Activated T-helper 17 cell treated with anti-CD3 and anti-CD28 coated beads, Interleukin-2, amount 50 U/mL, for 72 hours (primary cell): ENCODE measurements at regions not wholly inside any gene's neighbourhood (a gene's known extent, or its start where the extent isn't known, plus 50 kb on each side); places are given as distances from the start of the nearest gene placed in this dataset.
A peak's percentile ranks its signal among the peaks of the same experiment; 100 is the strongest.

ENCODE experiments used
- ATAC-seq: fragments of 150-1000 bp; cut with Tn5 transposase; replicated peaks from 2 replicates; pipeline ENCODE4 v1.10.0; 2021; ENCODE audit warnings: mild to moderate bottlenecking, moderate library complexity
- H3K27ac Mint-ChIP-seq: one replicate; pipeline ENCODE4 v1.8.0; 2022; ENCODE audit warnings: mixed read lengths
- H3K27me3 Mint-ChIP-seq: one replicate; pipeline ENCODE4 v1.8.0; 2022; ENCODE audit warnings: mixed read lengths
- H3K36me3 Mint-ChIP-seq: one replicate; pipeline ENCODE4 v1.8.0; 2022; ENCODE audit warnings: low read depth, mild to moderate bottlenecking, mixed read lengths
- H3K4me1 Mint-ChIP-seq: one replicate; pipeline ENCODE4 v1.8.0; 2022; ENCODE audit warnings: mixed read lengths
- H3K4me3 Mint-ChIP-seq: one replicate; pipeline ENCODE4 v1.8.0; 2022; ENCODE audit warnings: mild to moderate bottlenecking, mixed read lengths
- H3K9me3 Mint-ChIP-seq: one replicate; pipeline ENCODE4 v1.8.0; 2022; ENCODE audit warnings: mixed read lengths

DNA sequence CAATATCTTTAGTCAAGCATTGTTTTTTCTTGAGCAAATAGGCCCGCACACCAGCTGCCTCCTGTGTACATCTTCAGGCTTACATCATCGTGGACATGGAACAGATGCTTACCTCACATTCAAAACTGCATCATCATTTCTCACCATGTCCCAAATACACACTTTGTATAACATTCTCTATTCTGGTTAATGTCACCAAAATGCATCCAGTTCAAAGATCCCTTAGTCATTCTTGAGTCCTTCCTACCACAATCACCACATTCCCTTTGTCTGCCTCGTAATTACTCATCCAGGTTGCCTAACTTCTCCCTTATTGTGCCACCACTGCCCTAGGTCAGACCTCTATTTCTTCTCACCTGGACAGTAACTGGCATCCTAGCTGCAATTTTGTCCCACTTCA is 373.7 kb upstream of the GALNT5 start:
- no peaks in the 10 kb centered on the region for H3K4me1 Mint-ChIP-seq
- H3K4me3 Mint-ChIP-seq, result no peak overlapping the region
- H3K9me3 Mint-ChIP-seq, result no peaks in the 10 kb centered on the region
- H3K27ac Mint-ChIP-seq, result no peak overlapping the region
- H3K27me3 Mint-ChIP-seq, result peaks cover 18% of the 10 kb centered on the region
- no peak for ATAC-seq
- no peaks in the 10 kb centered on the region for H3K36me3 Mint-ChIP-seq

DNA sequence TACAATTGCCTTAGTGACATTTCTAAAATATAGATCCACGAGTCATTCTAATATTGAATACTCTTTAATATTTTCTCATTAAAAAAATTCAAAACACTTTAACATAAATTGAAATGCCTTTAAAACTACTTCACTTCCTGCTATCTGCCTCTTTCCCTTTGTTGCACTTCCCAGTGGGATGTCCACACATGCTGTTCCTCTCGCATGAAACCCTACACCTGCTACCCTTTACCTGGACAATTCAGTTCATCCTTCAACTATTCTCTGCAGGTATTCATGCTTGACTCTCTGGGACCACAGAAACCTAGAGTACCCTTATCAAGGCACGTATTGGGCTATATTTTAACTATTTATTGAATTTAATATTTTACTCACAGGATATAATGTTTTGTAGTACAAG is 373.3 kb upstream of the GALNT5 start:
- no peak overlapping the region for H3K4me3 Mint-ChIP-seq
- no peaks in the 10 kb centered on the region for H3K36me3 Mint-ChIP-seq
- no peak overlapping the region for H3K27ac Mint-ChIP-seq
- peaks cover 18% of the 10 kb centered on the region for H3K27me3 Mint-ChIP-seq
- H3K9me3 Mint-ChIP-seq, result no peaks in the 10 kb centered on the region
- no peaks in the 10 kb centered on the region for H3K4me1 Mint-ChIP-seq
- ATAC-seq, result no peak

DNA sequence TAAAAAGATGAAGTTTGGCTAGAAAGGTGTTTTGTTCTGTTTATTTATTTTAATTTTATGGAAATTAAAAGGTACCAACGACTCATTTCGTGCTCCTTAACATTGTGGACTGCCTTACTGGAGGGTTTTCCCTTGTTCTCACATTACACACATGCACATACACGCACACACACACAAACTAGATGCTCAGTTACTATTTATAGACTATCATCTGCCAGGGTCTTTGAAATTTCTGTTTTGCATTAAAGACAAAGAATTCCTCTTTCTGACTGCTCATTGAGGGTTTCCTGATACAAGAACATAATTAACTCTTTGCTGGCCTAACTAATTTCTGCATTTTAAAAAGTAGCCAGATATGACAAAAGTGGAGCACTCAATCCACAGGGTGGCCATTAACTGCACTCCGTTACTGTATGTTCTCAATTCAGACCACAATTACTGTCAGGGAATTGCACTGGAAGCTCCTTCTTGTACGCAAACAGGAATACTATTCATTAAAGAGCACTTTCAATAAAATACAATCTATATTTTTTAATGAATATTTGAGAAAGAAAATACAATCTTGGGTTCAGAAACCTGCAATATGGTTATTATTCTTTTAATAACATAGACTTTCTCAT is 366.9 kb upstream of the GALNT5 start:
- peaks cover 7% of the 10 kb centered on the region for H3K4me1 Mint-ChIP-seq
- no peak for ATAC-seq
- no peak overlapping the region for H3K4me3 Mint-ChIP-seq

DNA sequence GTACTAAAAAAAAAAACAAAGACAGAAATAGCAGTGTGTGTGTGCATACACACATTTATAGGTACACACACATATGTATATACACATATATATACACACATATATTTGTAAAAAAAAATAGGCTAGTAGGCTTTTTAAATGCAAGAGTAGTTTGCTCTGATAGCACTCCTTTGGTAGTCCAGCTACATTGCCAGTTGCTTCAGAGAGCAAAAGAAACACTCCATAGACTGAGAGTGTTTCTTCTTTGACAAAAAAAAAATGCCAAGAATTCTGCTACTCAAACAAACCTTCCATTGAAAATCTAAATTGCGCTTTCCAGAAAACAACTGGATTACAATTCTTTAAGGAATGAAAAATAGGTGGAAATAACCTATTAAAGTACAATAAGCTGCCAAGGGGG is 365.9 kb upstream of the GALNT5 start:
- H3K36me3 Mint-ChIP-seq, result no peaks in the 10 kb centered on the region
- no peak overlapping the region for H3K4me3 Mint-ChIP-seq
- peaks cover 14% of the 10 kb centered on the region for H3K4me1 Mint-ChIP-seq
- H3K27me3 Mint-ChIP-seq, result peaks cover 39% of the 10 kb centered on the region
- H3K9me3 Mint-ChIP-seq, result no peaks in the 10 kb centered on the region
- no peak for ATAC-seq
- no peak overlapping the region for H3K27ac Mint-ChIP-seq

More for the DNA sequence above, 366.9 kb upstream of the GALNT5 start:
- no peak overlapping the region for H3K27ac Mint-ChIP-seq
- H3K9me3 Mint-ChIP-seq, result no peaks in the 10 kb centered on the region
- H3K36me3 Mint-ChIP-seq, result no peaks in the 10 kb centered on the region
- peaks cover 33% of the 10 kb centered on the region for H3K27me3 Mint-ChIP-seq

DNA sequence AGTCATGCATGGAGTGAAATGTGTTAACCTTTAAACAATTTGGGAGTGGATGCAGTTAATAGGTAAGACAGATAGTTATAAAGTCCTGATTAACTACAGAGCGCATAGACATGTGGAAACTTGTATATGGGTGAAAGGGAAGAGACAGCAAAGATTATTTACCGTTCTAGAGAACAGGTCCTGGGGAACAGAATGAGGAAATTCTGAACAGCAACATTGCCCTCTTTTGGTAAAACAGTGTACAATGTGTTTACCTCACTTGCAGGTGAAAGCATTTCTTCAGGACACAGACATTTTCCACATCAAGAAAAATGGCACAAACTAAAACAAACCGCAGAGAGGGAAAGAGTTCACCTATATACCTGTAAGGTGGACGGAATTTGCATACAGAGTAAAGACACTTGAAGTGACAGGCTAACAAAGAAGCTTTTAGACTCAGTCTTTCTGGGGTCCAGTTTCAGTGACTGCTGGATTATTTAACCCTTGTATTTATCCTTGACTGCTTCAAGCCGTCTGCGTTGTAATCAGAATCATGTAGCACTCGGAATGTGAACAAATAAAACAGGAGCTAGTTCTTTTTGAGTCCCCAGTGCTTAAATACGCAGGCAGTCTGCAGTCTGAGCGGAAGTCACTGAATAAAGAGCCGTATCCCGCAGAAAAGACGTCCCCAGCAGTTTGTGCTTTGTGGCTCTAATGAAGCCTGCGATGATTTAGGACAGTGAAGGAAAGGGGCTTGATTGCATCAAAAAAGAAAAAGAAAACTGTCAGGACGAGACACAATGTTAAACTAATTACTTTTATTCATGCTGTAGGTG is 364.8 kb upstream of the GALNT5 start:
- Mint-ChIP-seq H3K9me3 (no peaks in the 10 kb centered on the region), H3K36me3 (no peaks in the 10 kb centered on the region), H3K27ac (no peak overlapping the region), H3K27me3 (peaks cover 39% of the 10 kb centered on the region), H3K4me1 (peaks cover 15% of the 10 kb centered on the region), H3K4me3 (no peak overlapping the region)
- peak; percentile 24 for ATAC-seq

DNA sequence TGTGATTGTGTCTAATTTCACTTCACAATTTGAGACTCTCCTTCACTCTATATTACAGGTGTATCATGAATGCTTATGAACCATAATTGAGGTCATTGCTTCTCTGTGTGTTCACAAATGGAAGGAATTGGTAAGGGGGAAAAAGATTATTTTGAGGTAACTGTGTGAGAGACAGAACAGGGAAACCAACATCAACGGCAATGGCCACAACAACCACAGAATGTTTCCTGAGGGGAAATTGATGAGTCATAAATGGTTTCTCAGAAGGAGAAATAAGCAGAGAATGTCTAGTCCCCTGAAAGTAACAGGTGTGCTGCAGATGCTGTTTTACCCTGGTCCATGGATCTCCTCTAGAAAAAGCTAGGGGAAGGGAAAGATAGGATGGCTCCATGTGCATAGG is 361.2 kb upstream of the GALNT5 start:
- Mint-ChIP-seq H3K36me3 (no peaks in the 10 kb centered on the region), H3K4me1 (peaks cover 15% of the 10 kb centered on the region), H3K27me3 (peaks cover 38% of the 10 kb centered on the region), H3K9me3 (peaks cover 4% of the 10 kb centered on the region), H3K27ac (no peak overlapping the region), H3K4me3 (peak overlapping the region; percentile 10)
- peak; percentile 69 for ATAC-seq

DNA sequence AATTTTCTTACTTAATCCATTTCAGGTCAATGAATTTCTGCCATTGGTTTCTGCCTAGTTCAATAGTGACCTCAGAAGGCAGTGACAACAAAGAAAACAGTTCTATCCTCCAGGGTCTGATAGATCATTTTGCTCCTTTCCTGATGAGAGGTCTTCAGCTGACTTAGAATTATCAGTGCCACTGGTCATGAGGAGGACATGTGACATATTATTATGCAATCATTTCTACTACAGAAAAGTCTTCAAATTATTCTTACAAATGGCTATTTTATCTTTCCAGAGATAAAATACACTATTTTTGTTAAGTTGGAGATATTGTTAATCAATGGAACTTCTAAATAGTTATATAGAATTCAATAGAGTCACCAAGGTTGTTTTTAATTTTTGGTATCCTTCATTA is 360.0 kb upstream of the GALNT5 start:
- Mint-ChIP-seq H3K36me3 (no peaks in the 10 kb centered on the region), H3K4me3 (no peak overlapping the region), H3K9me3 (peaks cover 4% of the 10 kb centered on the region), H3K27ac (no peak overlapping the region), H3K27me3 (peaks cover 30% of the 10 kb centered on the region), H3K4me1 (peaks cover 10% of the 10 kb centered on the region)
- no peak for ATAC-seq

DNA sequence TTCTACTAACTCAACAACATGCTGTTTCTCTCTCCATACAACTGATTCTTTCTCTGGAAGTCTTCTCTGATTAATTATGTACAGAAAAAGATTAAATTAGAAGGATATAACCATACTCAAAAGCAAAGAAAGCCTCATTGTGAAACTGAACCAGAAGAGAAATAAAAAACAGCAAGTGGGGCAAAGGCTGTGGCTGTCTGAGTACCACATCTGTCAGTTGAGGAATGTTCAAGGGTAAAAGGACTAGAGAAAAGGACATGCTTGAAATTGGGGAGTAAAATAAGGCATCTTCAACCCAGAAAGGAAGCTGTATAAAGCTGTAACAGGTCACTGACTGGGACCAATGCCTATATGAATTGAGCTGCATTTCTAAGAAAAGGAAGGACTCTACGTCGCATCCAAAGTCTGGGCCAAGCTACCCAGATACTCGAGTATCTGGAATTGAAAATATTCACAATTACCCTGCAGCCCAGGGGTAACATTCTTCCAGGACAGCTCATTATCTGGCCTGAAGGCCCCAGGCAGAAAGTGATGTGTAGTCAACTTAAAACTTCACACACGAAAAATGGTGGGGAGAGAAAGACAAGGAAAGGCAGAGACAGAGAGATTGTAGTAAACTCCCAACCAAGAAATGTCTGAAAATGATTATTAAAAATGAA is 356.0 kb upstream of the GALNT5 start:
- H3K9me3 Mint-ChIP-seq, result peaks cover 4% of the 10 kb centered on the region
- no peak overlapping the region for H3K4me3 Mint-ChIP-seq
- no peaks in the 10 kb centered on the region for H3K36me3 Mint-ChIP-seq
- no peak for ATAC-seq
- H3K4me1 Mint-ChIP-seq, result peaks cover 2% of the 10 kb centered on the region
- H3K27me3 Mint-ChIP-seq, result peaks cover 16% of the 10 kb centered on the region
- no peak overlapping the region for H3K27ac Mint-ChIP-seq

DNA sequence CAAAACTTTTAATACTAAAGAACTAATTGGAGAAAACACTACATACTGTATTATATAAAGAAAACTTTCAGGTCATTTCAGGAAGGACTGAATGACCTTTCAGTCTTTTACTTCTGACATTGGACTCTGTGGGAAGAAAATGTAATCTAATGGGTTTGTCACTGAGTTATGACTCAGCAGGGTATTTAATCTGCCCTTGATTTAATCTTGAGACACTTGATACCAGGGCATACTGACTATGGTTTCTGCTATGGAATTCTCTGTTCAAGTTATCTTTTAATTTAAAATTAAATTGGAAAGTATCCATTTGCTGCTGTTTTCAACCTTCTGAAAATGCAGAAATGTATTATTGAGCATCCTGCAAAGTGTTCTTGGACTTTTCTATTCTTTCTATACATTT is 354.2 kb upstream of the GALNT5 start:
- no peak overlapping the region for H3K27ac Mint-ChIP-seq
- ATAC-seq, result no peak
- H3K36me3 Mint-ChIP-seq, result no peaks in the 10 kb centered on the region
- peaks cover 8% of the 10 kb centered on the region for H3K27me3 Mint-ChIP-seq
- no peaks in the 10 kb centered on the region for H3K9me3 Mint-ChIP-seq
- no peak overlapping the region for H3K4me3 Mint-ChIP-seq
- no peaks in the 10 kb centered on the region for H3K4me1 Mint-ChIP-seq

DNA sequence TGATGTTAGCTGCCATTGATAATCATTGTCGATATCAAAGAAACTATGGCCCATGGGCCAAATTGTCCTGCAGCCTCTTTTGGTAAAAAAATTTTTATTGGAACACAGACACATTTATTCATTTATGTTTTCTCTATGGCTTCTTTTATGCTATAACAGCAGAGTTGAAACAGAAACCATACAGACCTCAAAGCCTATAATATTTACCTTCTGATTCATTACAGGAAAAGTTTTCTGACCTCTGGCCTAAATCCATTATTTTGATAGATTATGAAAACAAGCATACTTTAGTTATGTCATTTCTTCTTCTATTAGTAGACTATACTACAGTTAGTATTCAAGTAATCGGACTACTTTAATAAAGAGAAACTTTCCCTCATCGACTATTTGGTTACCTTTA is 349.7 kb upstream of the GALNT5 start:
- no peaks in the 10 kb centered on the region for H3K9me3 Mint-ChIP-seq
- H3K4me1 Mint-ChIP-seq, result no peaks in the 10 kb centered on the region
- no peak overlapping the region for H3K4me3 Mint-ChIP-seq
- H3K27ac Mint-ChIP-seq, result no peak overlapping the region
- no peaks in the 10 kb centered on the region for H3K36me3 Mint-ChIP-seq
- ATAC-seq, result no peak
- H3K27me3 Mint-ChIP-seq, result peaks cover 2% of the 10 kb centered on the region

DNA sequence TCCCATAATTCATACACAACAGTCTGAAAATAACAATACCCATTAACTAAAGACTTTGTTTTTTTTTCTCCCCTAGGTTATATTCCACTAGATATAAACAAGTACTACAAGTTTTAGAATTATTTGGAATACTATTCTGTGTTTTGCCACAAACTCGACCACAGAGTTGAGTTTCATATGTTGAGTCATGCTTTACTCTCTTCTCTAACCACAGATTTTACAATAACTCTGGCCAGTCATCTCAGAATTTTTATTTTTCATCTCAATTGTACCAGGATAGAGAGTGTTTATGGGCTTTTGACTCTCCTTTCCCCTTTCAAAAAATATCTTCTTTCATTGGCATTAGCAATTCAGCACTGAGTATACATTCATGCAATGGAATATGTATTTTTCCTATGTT is 348.7 kb upstream of the GALNT5 start:
- ATAC-seq, result peak; percentile 56
- H3K27me3 Mint-ChIP-seq, result no peaks in the 10 kb centered on the region
- no peaks in the 10 kb centered on the region for H3K4me1 Mint-ChIP-seq
- no peaks in the 10 kb centered on the region for H3K9me3 Mint-ChIP-seq
- H3K36me3 Mint-ChIP-seq, result no peaks in the 10 kb centered on the region
- no peak overlapping the region for H3K27ac Mint-ChIP-seq
- H3K4me3 Mint-ChIP-seq, result no peak overlapping the region

DNA sequence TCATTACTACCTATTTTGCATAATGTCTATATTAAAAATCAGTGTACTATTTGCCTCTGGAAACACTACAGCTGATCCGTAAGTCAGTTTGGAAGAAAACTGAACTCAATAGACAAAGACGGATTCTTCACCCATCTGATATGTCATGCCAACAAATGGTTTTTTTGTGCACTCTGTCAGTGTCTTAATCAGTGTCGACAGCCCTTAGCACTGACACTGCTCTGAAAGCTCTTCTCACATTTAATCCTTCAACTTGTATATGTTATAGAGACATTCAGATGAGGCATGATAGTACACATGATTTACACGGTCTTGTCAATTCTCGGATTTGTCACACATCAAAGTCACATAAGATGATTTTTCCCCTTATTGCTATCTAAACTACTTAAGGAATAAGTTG is 347.5 kb upstream of the GALNT5 start:
- Mint-ChIP-seq H3K36me3 (no peaks in the 10 kb centered on the region), H3K27ac (no peak overlapping the region), H3K4me3 (no peak overlapping the region), H3K4me1 (no peaks in the 10 kb centered on the region), H3K9me3 (no peaks in the 10 kb centered on the region), H3K27me3 (no peaks in the 10 kb centered on the region)
- ATAC-seq, result no peak

DNA sequence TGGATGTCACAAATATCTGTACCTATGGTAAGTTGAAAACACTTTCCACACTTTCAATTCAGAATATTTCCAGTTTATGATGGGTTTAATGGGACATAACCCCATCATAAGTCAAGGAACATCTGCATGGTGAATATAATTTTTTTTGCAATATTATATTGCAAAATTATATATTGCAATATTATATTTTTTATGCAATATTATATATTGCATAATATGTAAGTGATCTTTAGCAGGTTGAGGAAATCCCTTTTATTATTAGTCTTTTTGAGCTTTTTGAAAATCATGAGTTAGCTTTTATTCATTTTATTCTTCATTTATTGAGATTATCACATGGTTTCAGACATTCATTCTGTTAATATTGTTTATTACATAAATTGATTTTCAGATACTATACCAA is 342.2 kb upstream of the GALNT5 start:
- H3K27ac Mint-ChIP-seq, result no peak overlapping the region
- no peaks in the 10 kb centered on the region for H3K36me3 Mint-ChIP-seq
- no peak for ATAC-seq
- H3K4me1 Mint-ChIP-seq, result no peaks in the 10 kb centered on the region
- peaks cover 5% of the 10 kb centered on the region for H3K27me3 Mint-ChIP-seq
- H3K9me3 Mint-ChIP-seq, result peaks cover 5% of the 10 kb centered on the region
- no peak overlapping the region for H3K4me3 Mint-ChIP-seq

DNA sequence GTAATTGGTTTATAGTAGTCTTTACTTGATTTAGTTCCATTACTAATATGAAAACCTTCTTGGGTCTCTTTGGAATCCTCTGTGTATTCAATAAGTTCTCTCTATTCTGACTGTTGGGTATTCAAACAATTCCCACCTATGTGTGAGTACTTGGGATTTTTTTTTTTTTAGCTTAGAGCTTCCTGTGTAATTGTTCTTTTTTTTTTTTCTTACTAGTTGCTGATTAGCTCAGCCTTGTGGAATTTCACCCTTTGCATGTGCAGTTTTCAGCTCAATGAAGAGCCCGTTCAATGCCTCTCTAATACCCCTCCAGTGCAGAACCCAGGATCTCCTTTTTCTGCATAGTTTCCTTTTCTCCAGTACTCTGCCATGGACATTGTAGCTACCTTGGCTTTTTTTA is 339.1 kb upstream of the GALNT5 start:
- H3K4me3 Mint-ChIP-seq, result no peak overlapping the region
- peaks cover 8% of the 10 kb centered on the region for H3K27me3 Mint-ChIP-seq
- H3K4me1 Mint-ChIP-seq, result no peaks in the 10 kb centered on the region
- no peak overlapping the region for H3K27ac Mint-ChIP-seq
- no peaks in the 10 kb centered on the region for H3K36me3 Mint-ChIP-seq
- peaks cover 8% of the 10 kb centered on the region for H3K9me3 Mint-ChIP-seq
- ATAC-seq, result no peak

DNA sequence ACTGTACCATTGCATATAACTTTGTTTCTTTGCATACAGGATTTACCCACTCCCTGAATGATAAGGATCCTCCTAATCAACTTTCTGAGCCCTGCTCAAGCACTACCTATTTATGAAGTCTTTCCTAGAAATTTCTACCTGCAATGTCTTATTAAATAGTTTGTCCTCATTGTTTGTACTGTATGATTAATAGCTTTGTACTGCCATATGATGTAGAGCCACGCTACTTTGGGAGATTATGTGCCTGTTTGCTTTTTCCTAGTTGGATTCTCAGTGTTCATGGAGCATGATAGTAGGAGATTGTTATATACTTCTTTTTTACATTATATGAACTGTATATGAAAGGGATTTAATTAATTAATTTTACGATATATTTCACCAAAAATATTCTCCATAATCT is 327.1 kb upstream of the GALNT5 start:
- Mint-ChIP-seq H3K4me3 (no peak overlapping the region), H3K27ac (no peak overlapping the region), H3K36me3 (no peaks in the 10 kb centered on the region), H3K4me1 (no peaks in the 10 kb centered on the region), H3K9me3 (no peaks in the 10 kb centered on the region), H3K27me3 (no peaks in the 10 kb centered on the region)
- ATAC-seq, result no peak
